OCI-LY3 (cell line): ENCODE measurements at regions not wholly inside any gene's neighbourhood (a gene's known extent, or its start where the extent isn't known, plus 50 kb on each side); places are given as distances from the start of the nearest gene placed in this dataset.

Experiments used
- CTCF ChIP-seq: fragments of 200-600, 300-600 bp; sonication (generic); IDR thresholded peaks from 2 replicates; pipeline ENCODE4 v1.5.1; 2014; ENCODE audit warnings: antibody characterized with exemption, low read length, low read depth
- EZH2phosphoT487 ChIP-seq: fragments of 200-600 bp; shearing (Covaris generic); IDR thresholded peaks from 2 replicates; pipeline ENCODE4 v1.6.1; 2018; ENCODE audit warnings: antibody characterized with exemption, mixed run types, low read depth

GRCh38 chr2:67599561-67599960 lies 202.4 kb downstream of the ETAA1 start:
- TF ChIP-seq CTCF (no peak), EZH2phosphoT487 (no peak)
